HUES64 (cell line): ENCODE measurements at regions not wholly inside any gene's neighbourhood (a gene's known extent, or its start where the extent isn't known, plus 50 kb on each side); places are given as distances from the start of the nearest gene placed in this dataset.

Experiments
- H3K27ac ChIP-seq: 2 replicates; pipeline ENCODE4 v1.7.0; 2013; ENCODE audit warnings: low read depth, low read length, inconsistent platforms
- H3K27me3 ChIP-seq: 2 replicates; pipeline ENCODE4 v1.6.1; 2013; ENCODE audit warnings: mild to moderate bottlenecking, low read length; ENCODE audit not compliant: insufficient read depth
- H3K36me3 ChIP-seq: 2 replicates; pipeline ENCODE4 v1.6.1; 2013; ENCODE audit warnings: mild to moderate bottlenecking, low read length; ENCODE audit not compliant: insufficient read depth
- H3K4me1 ChIP-seq: 2 replicates; pipeline ENCODE4 v1.6.1; 2013; ENCODE audit warnings: mild to moderate bottlenecking, low read length, moderate library complexity; ENCODE audit not compliant: insufficient read depth
- H3K4me3 ChIP-seq: 2 replicates; pipeline ENCODE4 v1.5.1; 2013; ENCODE audit warnings: mild to moderate bottlenecking, low read length, moderate library complexity
- H3K9ac ChIP-seq: 2 replicates; pipeline ENCODE4 v1.6.1; 2013; ENCODE audit warnings: mild to moderate bottlenecking, low read depth, low read length
- H3K9me3 ChIP-seq: 2 replicates; pipeline ENCODE4 v1.6.1; 2013; ENCODE audit warnings: low read depth, low read length; ENCODE audit not compliant: insufficient read depth
- WGBS: fragments of 150-250, 120-280 bp; methylation state at CpG from one replicate; pipeline ENCODE4 v1.1.7; 2013; ENCODE audit warnings: missing lambda C conversion rate; 5-methylcytosine and 5-hydroxymethylcytosine counted together

GRCh38 chr4:23125118-23125517, 432.4 kb downstream of the GBA3 start:
- no peaks in the 10 kb centered on the region for H3K36me3 ChIP-seq
- H3K9me3 ChIP-seq, result no peaks in the 10 kb centered on the region
- H3K27me3 ChIP-seq, result no peaks in the 10 kb centered on the region
- WGBS, result 92% methylated on average over 5 of the region's 6 CpGs
- H3K9ac ChIP-seq, result no peak overlapping the region
- no peak overlapping the region for H3K4me3 ChIP-seq
- H3K4me1 ChIP-seq, result peaks cover 3% of the 10 kb centered on the region
- H3K27ac ChIP-seq, result no peak overlapping the region

GRCh38 chr4:23122666-23123400, 430.1 kb downstream of the GBA3 start:
- 78% methylated on average over 1 of the region's 2 CpGs for WGBS
- no peaks in the 10 kb centered on the region for H3K36me3 ChIP-seq

DNA sequence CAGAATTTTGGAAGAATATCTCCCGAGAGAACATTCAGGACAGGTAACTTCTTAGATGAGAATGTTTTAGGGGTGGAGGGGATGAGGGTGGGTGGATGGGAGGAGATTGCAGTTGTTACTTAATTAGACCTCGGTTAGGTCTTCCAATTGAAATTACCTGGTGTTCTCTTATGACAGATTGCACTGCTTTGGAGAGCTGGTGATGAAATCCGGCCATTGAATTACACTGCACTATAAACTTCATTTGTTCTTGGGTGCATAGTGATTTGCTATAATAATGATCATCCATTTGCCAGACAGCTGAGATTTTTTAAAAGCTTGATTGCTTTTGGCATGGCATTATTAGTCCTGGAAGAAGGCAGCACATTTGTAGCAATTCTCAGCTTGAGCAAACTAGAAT, 427.6 kb downstream of the GBA3 start:
- Histone ChIP-seq H3K9me3 (no peaks in the 10 kb centered on the region), H3K27ac (no peak overlapping the region), H3K9ac (no peak overlapping the region), H3K27me3 (no peaks in the 10 kb centered on the region), H3K4me1 (peaks cover 3% of the 10 kb centered on the region; the same call in 1 of the 2 replicates), H3K36me3 (no peaks in the 10 kb centered on the region), H3K4me3 (no peak overlapping the region)
- 96% methylated on average over 3 of the region's 3 CpGs for WGBS

More at GRCh38 chr4:23122666-23123400, 430.1 kb downstream of the GBA3 start:
- no peak overlapping the region for H3K4me3 ChIP-seq
- no peak overlapping the region for H3K9ac ChIP-seq
- peaks cover 3% of the 10 kb centered on the region; the same call in 1 of the 2 replicates for H3K4me1 ChIP-seq
- H3K9me3 ChIP-seq, result no peaks in the 10 kb centered on the region
- no peaks in the 10 kb centered on the region for H3K27me3 ChIP-seq
- H3K27ac ChIP-seq, result no peak overlapping the region

- Histone ChIP-seq H3K4me3 (no peak overlapping the region), H3K9ac (no peak overlapping the region), H3K9me3 (no peaks in the 10 kb centered on the region), H3K4me1 (peaks cover 3% of the 10 kb centered on the region; the same call in 1 of the 2 replicates), H3K27ac (no peak overlapping the region), H3K36me3 (no peaks in the 10 kb centered on the region), H3K27me3 (no peaks in the 10 kb centered on the region)
- 80% methylated on average over 1 of the region's 1 CpG for WGBS
Measured at GRCh38 chr4:23117826-23118225, 425.1 kb downstream of the GBA3 start.

DNA sequence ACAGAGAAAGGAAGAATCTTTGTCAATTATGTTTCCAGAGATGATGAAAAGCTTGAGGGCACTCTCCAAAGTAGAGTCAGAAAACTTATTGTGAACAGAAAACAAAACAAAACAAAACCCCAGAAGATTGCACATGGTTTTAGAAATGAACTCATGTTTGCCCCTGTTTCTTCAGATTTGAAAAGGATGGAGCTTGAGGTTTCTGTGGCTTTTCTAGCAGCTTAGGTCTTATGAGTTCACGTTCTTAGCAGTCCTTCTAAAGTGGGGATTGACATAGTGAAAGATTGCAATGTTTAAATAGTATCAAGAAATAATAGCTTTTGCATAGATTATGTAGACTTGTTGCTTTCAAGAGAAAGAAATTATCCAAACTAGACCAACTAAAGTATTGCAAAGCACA, 421.8 kb downstream of the GBA3 start:
- H3K4me1 ChIP-seq, result no peaks in the 10 kb centered on the region
- no peak overlapping the region for H3K9ac ChIP-seq
- no peak overlapping the region for H3K27ac ChIP-seq
- H3K36me3 ChIP-seq, result no peaks in the 10 kb centered on the region
- H3K4me3 ChIP-seq, result no peak overlapping the region
- no peaks in the 10 kb centered on the region for H3K9me3 ChIP-seq
- H3K27me3 ChIP-seq, result no peaks in the 10 kb centered on the region
- 89% methylated on average over 1 of the region's 1 CpG for WGBS

DNA sequence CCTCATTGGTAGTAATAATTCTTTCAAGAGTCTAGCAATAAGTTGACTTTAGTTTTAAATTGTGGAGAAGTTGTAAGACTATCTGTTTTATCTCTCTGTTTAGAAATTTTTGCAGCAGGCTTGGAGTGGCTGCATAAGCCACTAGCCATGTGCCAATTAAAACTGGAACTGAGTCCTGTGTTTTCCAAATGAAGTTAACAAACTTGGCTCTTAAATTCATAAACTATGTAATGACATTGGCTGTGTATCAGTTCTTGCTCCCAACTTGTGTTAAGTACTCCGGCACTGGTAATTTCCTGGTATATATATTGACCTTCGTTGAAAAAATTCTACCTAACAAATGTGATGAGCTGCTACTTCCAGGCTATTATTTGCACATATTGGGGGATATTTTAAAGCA, 420.4 kb downstream of the GBA3 start:
- Histone ChIP-seq H3K9me3 (no peaks in the 10 kb centered on the region), H3K27me3 (no peaks in the 10 kb centered on the region), H3K4me1 (no peaks in the 10 kb centered on the region), H3K27ac (no peak overlapping the region), H3K9ac (no peak overlapping the region), H3K4me3 (no peak overlapping the region), H3K36me3 (no peaks in the 10 kb centered on the region)
- WGBS, result 100% methylated on average over 2 of the region's 2 CpGs

GRCh38 chr4:23106516-23106915, 413.8 kb downstream of the GBA3 start:
- no peaks in the 10 kb centered on the region for H3K27me3 ChIP-seq
- no peak overlapping the region for H3K4me3 ChIP-seq
- no peak overlapping the region for H3K27ac ChIP-seq
- no peaks in the 10 kb centered on the region for H3K36me3 ChIP-seq
- H3K4me1 ChIP-seq, result no peaks in the 10 kb centered on the region
- WGBS, result no CpG with 5 or more reads among the region's 1 CpG
- H3K9ac ChIP-seq, result no peak overlapping the region
- H3K9me3 ChIP-seq, result no peaks in the 10 kb centered on the region

GRCh38 chr4:23105759-23106370, 413.1 kb downstream of the GBA3 start:
- H3K9ac ChIP-seq, result no peak overlapping the region
- H3K27me3 ChIP-seq, result no peaks in the 10 kb centered on the region
- no peaks in the 10 kb centered on the region for H3K9me3 ChIP-seq
- no peak overlapping the region for H3K27ac ChIP-seq
- H3K36me3 ChIP-seq, result no peaks in the 10 kb centered on the region
- WGBS, result 91% methylated on average over 2 of the region's 2 CpGs
- no peak overlapping the region for H3K4me3 ChIP-seq
- no peaks in the 10 kb centered on the region for H3K4me1 ChIP-seq

DNA sequence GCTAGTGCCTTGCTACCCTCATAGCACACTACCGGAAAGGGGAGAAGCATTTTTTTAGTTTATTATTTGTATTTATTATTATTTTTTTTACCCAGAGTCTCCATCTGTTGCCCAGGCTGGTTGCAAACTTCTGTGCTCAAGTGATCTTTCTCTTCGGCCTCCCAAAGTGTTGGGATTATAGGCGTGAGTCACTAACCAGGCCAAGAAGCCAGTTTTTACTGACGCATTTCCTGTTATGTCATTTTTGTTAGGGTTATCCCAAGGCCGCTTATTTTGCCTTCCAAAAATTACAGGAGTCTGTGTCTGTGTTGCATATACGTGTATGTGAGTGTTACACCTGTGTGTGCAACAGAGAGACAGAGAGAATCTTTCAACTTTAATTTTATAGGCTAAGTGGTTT, 404.5 kb downstream of the GBA3 start:
- no peaks in the 10 kb centered on the region for H3K36me3 ChIP-seq
- no peak overlapping the region for H3K27ac ChIP-seq
- no peak overlapping the region for H3K9ac ChIP-seq
- peaks cover 14% of the 10 kb centered on the region for H3K9me3 ChIP-seq
- 95% methylated on average over 5 of the region's 6 CpGs for WGBS
- H3K4me3 ChIP-seq, result no peak overlapping the region
- H3K27me3 ChIP-seq, result no peaks in the 10 kb centered on the region
- H3K4me1 ChIP-seq, result no peaks in the 10 kb centered on the region

DNA sequence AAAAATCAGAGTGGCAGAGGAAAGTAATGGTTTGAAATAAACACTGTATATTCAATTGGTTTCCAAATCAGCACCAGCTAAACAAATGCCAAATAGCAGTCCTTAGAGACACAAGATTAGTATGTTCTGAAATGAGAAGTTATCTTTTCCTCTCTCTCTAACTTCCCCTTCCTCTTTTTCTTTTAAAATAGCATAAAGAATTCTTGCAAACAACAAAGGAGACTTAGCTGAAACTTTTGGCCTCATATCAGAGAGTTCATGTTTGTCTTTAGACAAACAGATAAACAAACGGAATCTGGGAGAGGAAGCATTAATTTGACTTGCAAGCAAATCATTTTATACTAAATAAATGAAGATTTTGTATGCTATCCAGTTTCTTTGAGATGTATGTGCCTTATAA, 399.0 kb downstream of the GBA3 start:
- 89% methylated on average over 1 of the region's 1 CpG for WGBS
- Histone ChIP-seq H3K4me1 (no peaks in the 10 kb centered on the region), H3K9me3 (peaks cover 14% of the 10 kb centered on the region), H3K4me3 (no peak overlapping the region), H3K36me3 (no peaks in the 10 kb centered on the region), H3K27me3 (no peaks in the 10 kb centered on the region), H3K9ac (no peak overlapping the region), H3K27ac (no peak overlapping the region)

GRCh38 chr4:23085249-23085568, 392.5 kb downstream of the GBA3 start:
- H3K27me3 ChIP-seq, result no peaks in the 10 kb centered on the region
- peaks cover 22% of the 10 kb centered on the region for H3K9me3 ChIP-seq
- 95% methylated on average over 2 of the region's 2 CpGs for WGBS
- H3K36me3 ChIP-seq, result no peaks in the 10 kb centered on the region
- H3K9ac ChIP-seq, result no peak overlapping the region
- H3K4me3 ChIP-seq, result no peak overlapping the region
- 0 out of 2 replicates have a peak, but pooled peaks cover 5% of the 10 kb centered on the region for H3K4me1 ChIP-seq
- no peak overlapping the region for H3K27ac ChIP-seq
